GM12878 (cell line): ENCODE measurements at regions not wholly inside any gene's neighbourhood (a gene's known extent, or its start where the extent isn't known, plus 50 kb on each side); places are given as distances from the start of the nearest gene placed in this dataset.
"Not testable (repeated sequence)": the region's sequence is repeated elsewhere in the genome, so short reads cannot be mapped to it uniquely, and the experiment has no call there.

ENCODE experiments used
- ATF2 ChIP-seq: IDR thresholded peaks from 2 replicates; pipeline ENCODE4 v1.6.1; 2012; ENCODE audit warnings: low read length, inconsistent platforms
- CTCF ChIP-seq, 3 experiments: IDR thresholded peaks in 2 of 3; conservative IDR thresholded peaks in 1 of 3; 2 replicates each; pipeline ENCODE4 v1.5.1; 2011; ENCODE audit warnings: low read depth in 3 of 3, low read length in 3 of 3, mild to moderate bottlenecking in 3 of 3, control low read depth in 2 of 3, moderate library complexity in 2 of 3, inconsistent platforms in 1 of 3, mixed read lengths in 1 of 3; ENCODE audit not compliant: control insufficient read depth in 2 of 3, insufficient read depth in 1 of 3; ENCODE audit errors: extremely low read depth in 1 of 3
- JUNB ChIP-seq: IDR thresholded peaks from 2 replicates; pipeline ENCODE4 v1.6.1; 2016; ENCODE audit warnings: antibody characterized with exemption, mild to moderate bottlenecking
- POLR2AphosphoS5 ChIP-seq: IDR thresholded peaks from 2 replicates; pipeline ENCODE4 v1.6.1; 2011; ENCODE audit warnings: mild to moderate bottlenecking, low read length, inconsistent platforms
- ZNF24 ChIP-seq: fragments of 450-650 bp; IDR thresholded peaks from 2 replicates; pipeline ENCODE4 v1.6.1; 2017; ENCODE audit warnings: antibody characterized with exemption, mild to moderate bottlenecking
- TF ChIP-seq, protein P1 (sequence below): fragments of 450-650 bp; IDR thresholded peaks from 2 replicates; pipeline ENCODE4 v1.6.1; 2016; ENCODE audit warnings: mild to moderate bottlenecking, moderate library complexity, borderline replicate concordance
- TF ChIP-seq, protein P2 (sequence below): fragments of 450-650 bp; IDR thresholded peaks from 2 replicates; pipeline ENCODE4 v1.6.1; 2014; ENCODE audit warnings: mild to moderate bottlenecking

DNA sequence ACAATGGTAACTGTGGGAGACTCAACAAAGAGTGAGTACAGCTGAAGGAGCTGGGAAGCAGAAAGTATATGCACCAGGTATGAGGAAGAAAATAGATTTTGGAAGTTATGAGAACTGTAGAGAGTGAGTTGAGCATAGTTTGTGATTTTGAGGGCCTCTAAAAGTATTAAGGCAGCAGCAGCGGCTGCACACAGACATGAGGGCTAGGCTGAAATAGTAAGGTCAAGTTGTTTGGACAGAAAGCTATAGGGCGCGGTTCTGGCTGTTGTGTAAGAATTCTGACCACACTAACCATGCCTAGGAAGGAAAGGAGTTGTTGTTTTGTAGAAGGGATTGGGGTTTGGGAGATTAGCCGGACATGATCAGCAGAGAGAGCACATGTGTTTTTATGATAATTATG is 154.1 kb upstream of the SNX2 start:
- TF ChIP-seq, protein P1, sequence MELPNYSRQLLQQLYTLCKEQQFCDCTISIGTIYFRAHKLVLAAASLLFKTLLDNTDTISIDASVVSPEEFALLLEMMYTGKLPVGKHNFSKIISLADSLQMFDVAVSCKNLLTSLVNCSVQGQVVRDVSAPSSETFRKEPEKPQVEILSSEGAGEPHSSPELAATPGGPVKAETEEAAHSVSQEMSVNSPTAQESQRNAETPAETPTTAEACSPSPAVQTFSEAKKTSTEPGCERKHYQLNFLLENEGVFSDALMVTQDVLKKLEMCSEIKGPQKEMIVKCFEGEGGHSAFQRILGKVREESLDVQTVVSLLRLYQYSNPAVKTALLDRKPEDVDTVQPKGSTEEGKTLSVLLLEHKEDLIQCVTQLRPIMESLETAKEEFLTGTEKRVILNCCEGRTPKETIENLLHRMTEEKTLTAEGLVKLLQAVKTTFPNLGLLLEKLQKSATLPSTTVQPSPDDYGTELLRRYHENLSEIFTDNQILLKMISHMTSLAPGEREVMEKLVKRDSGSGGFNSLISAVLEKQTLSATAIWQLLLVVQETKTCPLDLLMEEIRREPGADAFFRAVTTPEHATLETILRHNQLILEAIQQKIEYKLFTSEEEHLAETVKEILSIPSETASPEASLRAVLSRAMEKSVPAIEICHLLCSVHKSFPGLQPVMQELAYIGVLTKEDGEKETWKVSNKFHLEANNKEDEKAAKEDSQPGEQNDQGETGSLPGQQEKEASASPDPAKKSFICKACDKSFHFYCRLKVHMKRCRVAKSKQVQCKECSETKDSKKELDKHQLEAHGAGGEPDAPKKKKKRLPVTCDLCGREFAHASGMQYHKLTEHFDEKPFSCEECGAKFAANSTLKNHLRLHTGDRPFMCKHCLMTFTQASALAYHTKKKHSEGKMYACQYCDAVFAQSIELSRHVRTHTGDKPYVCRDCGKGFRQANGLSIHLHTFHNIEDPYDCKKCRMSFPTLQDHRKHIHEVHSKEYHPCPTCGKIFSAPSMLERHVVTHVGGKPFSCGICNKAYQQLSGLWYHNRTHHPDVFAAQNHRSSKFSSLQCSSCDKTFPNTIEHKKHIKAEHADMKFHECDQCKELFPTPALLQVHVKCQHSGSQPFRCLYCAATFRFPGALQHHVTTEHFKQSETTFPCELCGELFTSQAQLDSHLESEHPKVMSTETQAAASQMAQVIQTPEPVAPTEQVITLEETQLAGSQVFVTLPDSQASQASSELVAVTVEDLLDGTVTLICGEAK: not testable (repeated sequence)
- not testable (repeated sequence) for TF ChIP-seq CTCF (IDR thresholded peaks at IDR 0.05 in 2 of 3, conservative IDR thresholded peaks at IDR 0.05 in 1 of 3; ENCODE audit: control insufficient read depth in 2 of 3, extremely low read depth in 1 of 3, insufficient read depth in 1 of 3, low read depth in 3 of 3, low read length in 3 of 3); POLR2AphosphoS5; ZNF24; ATF2; JUNB
- TF ChIP-seq, protein P2, sequence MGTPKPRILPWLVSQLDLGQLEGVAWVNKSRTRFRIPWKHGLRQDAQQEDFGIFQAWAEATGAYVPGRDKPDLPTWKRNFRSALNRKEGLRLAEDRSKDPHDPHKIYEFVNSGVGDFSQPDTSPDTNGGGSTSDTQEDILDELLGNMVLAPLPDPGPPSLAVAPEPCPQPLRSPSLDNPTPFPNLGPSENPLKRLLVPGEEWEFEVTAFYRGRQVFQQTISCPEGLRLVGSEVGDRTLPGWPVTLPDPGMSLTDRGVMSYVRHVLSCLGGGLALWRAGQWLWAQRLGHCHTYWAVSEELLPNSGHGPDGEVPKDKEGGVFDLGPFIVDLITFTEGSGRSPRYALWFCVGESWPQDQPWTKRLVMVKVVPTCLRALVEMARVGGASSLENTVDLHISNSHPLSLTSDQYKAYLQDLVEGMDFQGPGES: not testable (repeated sequence)
